GM18498 (cell line): ENCODE measurements at regions not wholly inside any gene's neighbourhood (a gene's known extent, or its start where the extent isn't known, plus 50 kb on each side); places are given as distances from the start of the nearest gene placed in this dataset.

Experiments
- ATAC-seq: cut with Tn5 transposase; IDR thresholded peaks from one replicate; pipeline ENCODE4 v1.9.1; 2021; ENCODE audit warnings: mild to moderate bottlenecking, moderate library complexity; ENCODE audit not compliant: unreplicated experiment

DNA sequence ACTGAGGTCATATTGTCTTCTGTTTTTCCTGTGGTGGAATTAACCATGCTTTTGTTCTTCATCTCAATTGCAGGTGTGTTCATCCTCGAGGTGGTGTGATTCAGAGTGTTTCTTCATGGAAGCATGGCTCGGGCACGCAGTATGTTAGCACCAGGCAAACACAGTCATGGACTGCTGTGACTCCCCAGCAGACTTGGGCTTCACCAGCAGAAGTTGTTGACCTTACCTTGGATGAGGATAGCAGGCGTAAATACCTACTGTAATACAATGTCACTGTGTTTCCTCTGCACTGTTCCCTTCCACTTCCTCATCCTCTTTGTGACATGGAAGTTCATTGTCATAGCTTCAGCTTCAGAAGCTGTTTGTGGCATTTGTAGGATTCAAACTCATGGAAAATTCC lies 158.7 kb downstream of the HAUS1 start:
- ATAC-seq: no peak

DNA sequence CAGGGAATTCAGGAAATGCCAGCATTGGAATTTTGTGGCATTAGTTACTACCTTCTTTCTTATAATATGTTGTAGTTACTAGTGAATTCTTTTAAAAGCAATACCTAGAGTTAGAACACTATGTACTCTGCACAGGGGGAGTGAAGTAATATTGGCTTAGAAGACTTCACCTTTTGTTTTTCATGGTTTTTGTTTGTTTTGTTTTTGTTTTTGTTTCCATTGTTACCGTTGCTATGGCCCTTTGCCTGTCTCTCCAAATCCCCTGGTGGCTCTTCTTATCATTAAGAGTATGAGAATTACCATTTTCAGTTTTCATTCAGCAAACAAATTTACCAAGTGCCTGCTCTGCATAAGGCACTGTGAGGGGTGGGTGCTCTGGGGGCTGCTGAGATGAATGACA lies 160.1 kb downstream of the HAUS1 start:
- peak; percentile 69 for ATAC-seq

DNA sequence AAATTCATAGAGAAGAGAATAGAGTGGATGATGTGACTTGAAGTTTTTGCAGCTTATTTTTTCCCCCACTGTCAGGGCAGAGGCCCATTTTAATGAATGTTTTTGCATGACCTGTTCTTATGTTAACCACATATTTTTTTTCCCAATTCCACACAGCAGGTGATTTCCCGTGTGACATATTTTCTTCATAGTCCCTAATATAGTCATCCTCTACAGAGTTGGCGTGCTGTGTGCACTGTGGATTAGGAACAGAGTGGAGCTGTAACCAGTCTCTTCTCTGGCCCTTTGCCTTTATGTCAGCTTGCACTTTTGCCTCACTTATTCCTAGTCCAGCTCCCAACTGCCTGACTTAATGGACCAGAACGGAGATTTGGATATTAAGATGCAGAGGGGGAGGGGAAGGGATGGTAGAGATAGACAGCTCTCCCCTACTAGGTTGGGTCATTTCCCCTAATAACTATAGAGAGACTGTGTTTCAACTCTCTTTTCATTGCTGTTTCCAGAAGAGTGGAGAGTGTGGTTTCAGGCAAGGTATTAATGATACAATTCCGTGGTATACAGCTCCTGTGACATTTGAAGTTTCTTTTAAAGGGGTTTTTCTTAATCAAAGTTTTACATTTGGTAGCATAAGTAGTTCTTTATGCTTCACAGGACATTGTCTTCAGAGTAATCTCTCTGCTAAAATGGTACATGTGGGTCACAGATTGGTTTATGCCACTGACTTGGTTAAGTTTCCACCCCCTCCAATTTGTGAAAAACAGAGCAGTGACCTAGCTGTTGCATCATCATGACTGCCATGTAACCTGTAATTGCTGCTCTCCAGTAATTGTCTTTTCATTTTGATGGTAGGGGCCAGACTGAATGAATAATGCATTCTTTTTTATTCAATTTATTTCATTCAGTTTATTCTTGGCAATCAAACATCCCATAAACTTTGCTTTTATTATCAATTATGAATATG lies 161.3 kb downstream of the HAUS1 start:
- ATAC-seq: no peak

DNA sequence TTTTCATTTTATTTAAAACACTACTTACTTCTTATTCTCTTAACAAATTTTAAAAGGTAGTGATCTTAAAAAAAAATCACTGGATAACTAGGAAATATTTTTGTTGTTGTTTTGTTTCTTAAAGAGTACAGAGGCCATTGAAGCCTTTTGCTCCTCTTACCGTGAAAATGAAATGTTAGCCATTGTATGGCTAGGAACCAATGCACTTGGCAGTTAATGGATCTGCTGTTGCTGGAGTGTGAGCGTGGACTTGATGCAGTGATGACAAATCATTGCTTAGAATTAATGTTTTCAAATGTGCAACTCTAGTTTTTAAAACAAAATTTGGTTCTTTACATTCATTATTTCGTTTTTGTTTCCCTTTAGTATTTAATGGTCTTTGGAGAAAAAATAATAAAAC lies 162.3 kb downstream of the HAUS1 start:
- no peak for ATAC-seq

DNA sequence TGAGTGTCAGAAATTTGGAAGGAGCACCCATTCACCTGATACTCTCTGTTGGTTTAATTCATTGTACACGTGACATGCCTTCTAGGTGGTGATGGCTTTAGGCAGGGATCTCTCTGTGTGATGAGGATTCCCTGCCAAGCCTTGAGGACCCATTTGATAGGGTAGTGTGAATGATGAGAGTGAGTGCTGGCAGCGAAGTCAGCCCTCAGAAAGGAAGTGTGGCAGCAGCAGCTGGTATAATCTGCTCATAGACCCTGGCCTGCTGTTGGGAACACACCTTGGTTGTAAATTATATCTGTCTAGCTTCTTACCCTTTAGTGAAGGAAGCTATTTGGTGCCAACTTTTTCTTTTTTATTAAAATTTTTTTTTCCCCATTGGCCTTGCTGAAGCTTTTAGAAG lies 164.5 kb downstream of the HAUS1 start:
- ATAC-seq: no peak

DNA sequence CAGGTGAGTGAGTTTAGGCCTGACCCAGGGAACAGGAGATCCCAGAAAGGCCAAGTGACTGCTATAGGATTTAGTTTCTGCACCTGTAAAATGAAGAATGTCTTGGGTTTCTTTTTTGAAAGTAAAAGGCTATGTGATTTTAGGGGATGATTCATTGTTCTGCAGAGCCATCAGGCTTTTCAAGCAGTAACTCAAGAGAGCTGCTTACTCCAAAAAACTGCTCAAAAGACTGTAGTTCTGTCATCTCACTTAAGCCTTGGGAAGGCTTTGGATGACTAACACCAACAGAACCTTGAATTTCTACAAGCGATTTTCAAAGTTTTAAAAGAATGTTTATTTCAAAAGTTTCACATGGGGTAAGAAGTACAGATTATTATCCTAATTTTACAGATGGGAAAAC lies 165.1 kb downstream of the HAUS1 start:
- ATAC-seq: no peak

DNA sequence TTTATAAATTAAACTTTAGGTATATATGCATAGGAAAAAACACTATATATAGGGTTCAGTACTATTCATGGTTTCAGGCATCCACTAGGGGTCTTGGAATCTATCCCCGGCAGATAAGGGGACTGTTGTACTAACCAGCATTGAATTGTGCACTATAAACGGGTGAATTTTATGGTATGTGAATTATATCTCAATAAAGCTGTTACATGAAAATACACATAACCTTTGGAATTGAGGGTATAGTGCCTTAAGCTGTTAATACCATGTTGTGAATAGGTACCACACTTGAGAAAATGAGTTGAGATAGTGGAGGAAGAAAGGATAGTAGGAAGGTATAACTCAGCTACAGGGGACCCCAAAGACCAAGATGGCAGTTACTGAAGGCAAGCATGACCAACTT lies 167.3 kb downstream of the HAUS1 start:
- ATAC-seq: no peak

DNA sequence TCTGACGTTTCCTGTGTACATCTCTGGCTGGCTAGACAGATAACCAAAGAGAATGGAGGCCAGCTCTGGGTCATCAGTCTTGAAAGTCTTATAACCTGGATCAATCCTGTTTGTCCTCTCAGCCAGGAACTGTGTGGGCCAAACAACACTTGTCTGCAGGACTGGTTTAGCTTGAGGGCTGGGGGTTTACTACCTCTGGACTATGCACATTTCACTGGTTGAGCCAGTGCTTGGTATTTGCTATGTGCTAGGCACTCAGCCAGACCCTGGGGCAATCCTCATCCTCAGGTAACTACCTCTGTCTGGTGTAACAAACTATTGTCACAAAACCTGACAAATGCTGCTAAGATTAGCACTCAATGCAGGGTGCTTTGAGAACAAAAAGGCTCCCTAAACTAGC lies 169.7 kb downstream of the HAUS1 start:
- no peak for ATAC-seq

DNA sequence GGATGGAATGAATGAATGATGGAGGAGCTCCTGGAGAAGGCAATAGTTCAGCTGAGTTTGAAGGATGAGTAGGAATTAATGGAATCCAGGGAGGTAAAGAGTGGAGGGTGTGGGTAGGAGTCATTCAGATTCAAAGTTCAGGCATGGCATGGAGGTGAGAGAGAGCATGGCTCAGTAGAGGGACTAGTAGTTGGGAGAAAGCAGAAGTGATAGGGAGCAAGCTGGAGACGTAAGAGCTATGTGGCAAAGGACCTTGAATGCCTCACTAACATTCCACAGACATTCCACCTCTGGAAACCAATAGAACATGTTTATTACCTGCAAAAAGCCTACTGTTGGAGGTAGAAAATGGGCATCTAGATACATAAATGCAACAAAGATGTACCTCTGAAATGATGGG lies 170.1 kb downstream of the HAUS1 start:
- no peak for ATAC-seq

DNA sequence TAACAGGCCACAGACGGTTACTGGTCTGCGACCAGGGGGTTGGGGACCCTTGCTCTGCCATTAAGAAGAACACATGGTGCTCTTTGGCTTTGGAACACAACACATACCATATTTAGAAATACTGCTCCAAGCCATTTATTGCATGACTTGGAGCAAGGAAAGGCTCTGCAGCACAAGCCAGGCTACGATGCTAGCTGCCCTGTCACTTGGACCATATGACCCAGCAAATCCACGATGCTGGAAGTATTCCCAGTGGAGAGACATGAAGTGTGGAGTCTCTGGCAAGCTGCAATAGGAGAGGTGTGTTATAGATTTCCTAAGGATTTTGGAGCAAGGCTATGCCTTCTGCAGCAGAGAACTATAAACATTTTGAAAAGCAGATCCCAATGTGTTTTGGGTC lies 171.2 kb downstream of the HAUS1 start:
- ATAC-seq: no peak

DNA sequence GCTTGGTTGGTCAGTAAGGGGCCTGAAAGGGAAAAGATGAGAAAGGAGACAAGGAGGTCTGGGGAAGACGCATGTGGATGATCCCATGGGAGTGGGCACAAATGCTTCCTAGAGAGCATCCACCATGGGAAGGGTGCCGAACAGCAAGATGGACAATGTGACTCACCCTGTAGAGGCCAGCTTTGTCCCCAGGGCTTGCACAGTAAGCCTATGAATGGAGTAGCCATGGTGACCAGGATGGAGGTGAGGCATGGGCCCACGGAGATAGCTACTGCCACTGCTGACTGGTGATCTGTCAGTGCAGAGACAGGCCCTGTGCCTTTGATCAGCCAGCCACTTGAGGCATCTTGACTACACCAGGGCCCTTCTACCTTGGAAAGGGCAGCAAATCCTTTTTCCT lies 172.6 kb downstream of the HAUS1 start:
- no peak for ATAC-seq

DNA sequence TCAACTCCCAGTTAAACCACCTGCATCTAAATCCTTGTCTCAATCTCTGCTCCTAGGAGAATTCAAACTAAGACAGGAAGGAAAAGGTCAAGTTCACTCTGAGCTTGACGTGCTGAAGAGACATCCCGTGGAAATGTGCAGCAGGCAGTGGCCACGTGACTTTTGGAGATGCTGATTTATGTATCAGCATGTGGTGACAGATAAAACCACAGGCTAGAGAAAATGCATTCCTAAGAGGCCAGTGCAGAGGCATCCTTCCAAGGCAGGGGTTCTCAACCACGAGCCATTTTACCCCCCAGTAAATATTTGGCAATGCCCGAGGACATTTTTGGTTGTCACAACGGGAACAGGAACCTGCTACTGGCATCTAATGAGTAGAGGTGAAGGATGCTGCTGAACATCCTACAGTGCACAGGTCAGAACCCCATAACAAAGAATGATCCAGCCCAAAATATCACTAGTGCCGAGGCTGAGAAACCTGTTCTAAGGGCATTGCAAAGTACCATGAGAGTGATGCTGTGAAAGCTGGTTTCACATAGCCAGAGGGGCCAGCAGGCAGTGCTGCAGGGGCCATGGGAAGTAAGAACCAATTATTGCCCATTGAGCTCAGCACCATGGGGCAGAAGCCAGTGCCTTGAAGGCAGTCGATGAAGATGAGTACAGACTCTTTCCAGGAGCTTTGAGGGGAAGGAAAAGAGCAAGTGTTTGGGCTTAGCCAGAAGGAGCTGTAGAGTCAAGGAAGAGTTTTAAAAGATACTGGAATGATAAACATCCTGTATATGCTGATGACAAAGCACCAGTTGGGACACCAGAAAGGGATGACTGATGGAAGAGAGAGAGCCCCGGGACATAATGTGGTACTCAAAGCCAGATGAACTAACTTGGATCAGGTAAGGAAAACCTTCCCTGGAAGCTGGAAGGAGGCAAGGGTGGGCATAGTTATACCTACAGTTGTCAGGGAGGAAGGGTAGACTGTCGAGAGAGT lies 174.6 kb downstream of the HAUS1 start:
- no peak for ATAC-seq

DNA sequence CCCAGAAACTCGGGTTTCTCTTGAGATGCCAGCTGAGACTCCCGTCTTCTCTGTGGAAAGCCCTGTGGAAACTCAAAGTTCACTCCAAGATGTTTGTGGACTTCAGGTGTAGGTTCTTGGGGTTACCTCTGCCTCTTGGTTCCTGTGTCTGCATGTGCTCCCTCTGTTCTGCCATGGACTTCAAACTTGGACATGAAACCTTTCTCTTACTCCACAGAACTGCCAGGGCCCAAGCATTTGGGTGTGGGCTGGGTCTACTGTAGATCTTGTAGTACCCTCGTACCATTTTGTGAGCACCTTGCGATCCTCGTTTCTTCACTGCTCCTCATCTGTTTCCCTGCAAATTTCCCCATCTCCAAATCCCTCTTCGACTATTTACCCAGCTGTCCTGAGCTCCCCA lies 175.5 kb downstream of the HAUS1 start:
- no peak for ATAC-seq

DNA sequence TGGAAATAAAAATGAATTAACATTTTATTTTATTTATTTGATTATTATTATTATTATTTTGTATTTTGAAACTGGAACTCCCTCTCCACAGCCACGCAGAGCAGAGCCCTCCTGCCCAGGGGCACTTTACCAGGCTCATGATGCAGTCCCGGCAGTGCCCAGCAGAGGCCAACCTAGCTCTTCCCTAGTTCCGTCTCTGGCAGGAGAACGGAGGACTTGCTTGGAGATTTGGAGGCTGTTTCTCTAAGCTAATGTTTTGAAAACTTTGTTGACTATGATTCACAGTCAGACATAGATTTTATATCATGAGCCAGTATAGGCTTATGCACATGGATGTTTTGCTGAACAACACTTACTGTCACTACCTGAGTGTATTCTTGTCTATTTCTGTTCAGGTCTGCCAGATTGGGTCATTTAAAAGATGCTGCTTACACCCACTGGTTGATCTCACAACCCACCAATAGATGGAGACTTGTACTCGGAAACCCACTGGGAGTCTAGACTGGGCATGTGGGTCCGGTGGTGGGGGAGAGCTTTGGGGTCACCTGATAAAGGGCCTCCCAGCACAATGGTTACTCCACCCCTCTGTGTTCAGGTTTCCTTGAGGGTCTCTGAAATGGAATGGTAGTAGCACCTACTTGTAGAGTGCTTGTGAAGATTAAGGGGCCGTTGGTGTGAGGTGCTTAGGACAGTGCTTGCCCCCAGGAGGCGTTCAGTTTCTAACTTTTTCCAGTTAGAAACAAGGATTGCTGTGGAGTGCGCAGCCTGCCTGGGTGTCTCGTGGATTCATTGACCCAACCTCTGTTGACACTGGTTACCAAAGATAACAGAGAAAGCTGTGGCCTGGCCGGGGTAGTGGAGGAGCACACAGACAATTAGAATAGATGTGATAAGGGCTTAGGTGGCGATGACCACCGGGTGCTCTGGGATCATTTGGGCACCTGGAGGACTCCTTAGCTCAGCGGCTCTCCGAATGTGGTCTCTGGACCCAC lies 177.3 kb downstream of the HAUS1 start:
- peak; percentile 90 for ATAC-seq

DNA sequence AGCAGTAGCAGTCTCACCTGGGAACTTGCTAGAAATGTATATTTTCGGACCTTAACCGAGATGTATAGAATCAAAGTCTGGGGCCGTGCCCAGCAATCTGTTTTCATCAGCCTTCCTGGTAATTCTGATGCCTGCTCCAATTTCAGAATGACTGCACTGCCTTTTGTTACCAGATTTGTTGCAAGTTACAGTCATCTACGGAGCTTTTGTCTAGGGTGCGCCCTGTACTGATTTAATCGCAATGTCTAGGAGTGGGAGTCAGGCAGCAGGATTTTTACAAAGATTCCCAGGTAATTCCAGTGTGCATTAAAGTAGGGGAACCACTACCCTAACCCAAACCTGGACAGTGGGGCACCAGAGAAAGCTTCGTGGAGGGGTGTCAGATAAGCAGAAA lies 178.0 kb downstream of the HAUS1 start:
- no peak for ATAC-seq

DNA sequence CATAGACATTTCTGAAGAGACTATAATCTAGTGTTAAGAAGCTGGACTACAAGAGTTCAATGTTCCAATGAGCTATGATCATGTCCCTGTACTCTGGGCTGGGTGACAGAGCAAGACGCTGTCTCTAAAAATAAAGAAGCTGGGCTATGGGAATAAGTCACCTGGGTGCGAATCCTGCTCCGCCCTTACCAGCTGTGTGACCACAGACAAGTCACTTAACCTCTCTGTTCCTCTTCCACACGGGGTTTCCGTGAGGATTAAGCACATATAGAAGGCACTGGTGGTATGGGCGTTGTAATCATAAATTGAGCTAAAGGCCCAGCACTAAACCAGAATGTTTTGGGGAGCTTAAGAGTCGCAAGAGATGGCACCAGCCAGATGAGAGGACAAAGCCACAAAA lies 178.5 kb downstream of the HAUS1 start:
- no peak for ATAC-seq

DNA sequence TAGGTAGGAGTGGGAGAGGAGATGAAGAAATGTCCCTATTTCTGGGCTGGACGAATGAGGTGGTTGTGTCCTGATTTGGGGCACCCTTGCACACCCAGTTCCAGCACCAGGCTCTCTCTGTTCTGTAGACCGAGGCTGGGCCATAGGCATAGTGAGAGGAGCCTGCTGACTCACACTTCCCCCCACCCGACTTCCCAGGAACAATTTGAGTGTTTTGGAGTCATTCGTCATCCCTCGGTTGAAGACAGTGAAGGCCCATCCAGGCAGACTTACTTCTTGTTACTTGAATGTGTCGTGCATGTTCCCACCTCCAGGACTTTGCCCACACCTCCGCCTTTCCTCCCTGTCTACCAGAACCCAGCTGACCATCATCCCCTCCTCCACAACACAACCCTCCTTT lies 179.1 kb downstream of the HAUS1 start:
- ATAC-seq: no peak

DNA sequence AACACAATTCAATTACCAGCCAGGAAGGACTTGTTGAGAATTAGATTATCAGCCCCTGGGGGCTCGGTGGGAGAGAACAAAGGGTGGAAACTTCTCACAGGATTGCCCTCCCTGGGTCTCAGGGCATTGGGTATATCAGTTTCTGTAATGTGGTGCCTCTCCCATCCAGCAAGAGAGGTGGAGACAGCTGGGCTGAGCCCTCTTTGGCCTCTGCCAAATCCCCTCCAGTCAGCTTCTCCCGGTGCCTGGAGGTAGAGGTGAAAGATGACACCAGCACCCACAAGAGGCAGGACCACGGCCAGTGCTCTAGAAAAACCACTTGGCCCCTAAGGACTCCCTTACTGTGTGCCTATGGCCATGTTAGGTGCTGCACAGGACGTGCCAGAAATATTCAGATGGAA lies 179.7 kb downstream of the HAUS1 start:
- no peak for ATAC-seq

DNA sequence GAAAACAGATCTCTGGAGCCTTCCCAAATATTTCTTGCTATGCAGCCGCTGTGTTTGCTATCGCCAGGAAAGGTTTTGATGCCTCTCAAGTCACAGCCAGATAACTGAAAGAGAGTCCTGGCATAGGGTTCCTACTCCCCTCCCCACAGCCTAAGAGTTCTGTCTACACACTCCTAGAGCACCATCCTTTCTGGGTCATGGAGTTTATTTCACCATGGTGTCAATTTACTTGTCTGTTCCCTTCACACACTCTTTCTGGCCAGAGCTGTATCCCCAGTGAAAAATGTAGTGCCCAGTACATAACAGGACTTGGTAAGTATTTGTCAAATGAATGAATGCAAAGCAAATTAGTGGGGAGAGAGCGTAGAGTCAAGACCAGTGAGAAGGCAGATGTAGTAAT lies 185.3 kb downstream of the HAUS1 start:
- no peak for ATAC-seq

DNA sequence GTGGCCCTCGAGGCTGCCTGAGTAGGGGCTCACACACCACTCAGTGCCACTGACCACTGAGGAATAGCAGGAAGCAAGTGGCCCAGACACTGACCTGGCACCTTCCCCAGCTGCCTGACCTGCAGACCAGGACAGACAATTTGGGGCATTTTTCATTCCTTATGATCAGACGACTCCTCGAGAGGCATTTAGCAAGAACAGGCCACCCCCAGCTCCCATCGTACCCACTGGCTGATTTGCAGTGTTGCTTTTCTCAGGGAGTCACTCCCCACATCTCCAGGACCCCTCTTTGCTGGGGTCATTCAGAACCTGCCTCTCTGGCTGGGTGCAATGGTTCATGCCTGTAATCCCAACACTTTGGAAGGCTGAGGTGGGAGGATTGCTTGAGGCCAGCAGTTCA lies 185.7 kb downstream of the HAUS1 start:
- no peak for ATAC-seq
